GM21381 (cell line): ENCODE measurements at regions not wholly inside any gene's neighbourhood (a gene's known extent, or its start where the extent isn't known, plus 50 kb on each side); places are given as distances from the start of the nearest gene placed in this dataset.
"Not testable (repeated sequence)": the region's sequence is repeated elsewhere in the genome, so short reads cannot be mapped to it uniquely, and the experiment has no call there.

Experiments used
- ATAC-seq: cut with Tn5 transposase; IDR thresholded peaks from one replicate; pipeline ENCODE4 v1.9.1; 2021; ENCODE audit warnings: mild to moderate bottlenecking, moderate library complexity; ENCODE audit not compliant: unreplicated experiment

GRCh38 chr6:67916399-67916798 is 718.7 kb upstream of the ADGRB3 start:
- no peak for ATAC-seq

- ATAC-seq: no peak
Measured at GRCh38 chr6:67914419-67914818, 720.7 kb upstream of the ADGRB3 start.

DNA sequence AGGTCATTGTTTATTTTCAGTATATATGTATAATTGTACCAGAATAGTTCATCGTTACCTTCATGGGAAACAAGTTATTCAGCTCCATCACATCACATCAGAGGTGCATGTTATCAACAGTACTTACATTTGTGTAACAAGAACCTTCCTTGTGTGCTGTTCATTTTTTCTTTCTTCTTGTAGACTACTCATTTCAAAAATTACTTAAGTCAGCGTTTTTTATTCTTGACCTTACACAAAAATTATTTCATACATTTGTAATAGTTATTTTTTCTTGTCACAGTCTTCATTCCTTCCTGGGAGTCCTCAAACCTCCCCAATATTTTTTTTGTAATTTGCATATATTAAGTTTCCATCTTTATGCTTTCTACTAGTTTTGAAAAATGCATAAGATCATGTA is 725.7 kb upstream of the ADGRB3 start:
- ATAC-seq: no peak

DNA sequence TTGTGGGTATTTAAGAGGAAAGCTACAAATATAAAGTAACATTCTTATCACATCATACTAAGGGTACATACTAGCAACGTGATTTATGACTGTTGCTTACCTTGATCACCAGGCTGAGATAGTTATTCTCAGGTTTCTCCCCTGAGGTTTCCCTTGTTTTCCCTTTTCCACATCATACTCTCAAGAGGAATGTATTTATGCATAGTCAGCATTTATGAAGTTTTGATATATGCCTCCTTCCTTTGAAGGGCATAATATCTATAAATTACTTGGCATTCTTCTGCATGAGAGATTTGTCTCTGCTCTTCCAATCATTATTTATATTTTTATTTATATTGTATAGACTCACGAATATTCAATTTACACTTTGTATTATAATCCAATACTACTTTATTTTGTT is 726.7 kb upstream of the ADGRB3 start:
- no peak for ATAC-seq

GRCh38 chr6:67904735-67905134 is 730.3 kb upstream of the ADGRB3 start:
- ATAC-seq: not testable (repeated sequence)

- ATAC-seq: no peak
Measured at GRCh38 chr6:67898875-67899274, 736.2 kb upstream of the ADGRB3 start.

GRCh38 chr6:67897998-67898607 is 737.0 kb upstream of the ADGRB3 start:
- no peak for ATAC-seq

DNA sequence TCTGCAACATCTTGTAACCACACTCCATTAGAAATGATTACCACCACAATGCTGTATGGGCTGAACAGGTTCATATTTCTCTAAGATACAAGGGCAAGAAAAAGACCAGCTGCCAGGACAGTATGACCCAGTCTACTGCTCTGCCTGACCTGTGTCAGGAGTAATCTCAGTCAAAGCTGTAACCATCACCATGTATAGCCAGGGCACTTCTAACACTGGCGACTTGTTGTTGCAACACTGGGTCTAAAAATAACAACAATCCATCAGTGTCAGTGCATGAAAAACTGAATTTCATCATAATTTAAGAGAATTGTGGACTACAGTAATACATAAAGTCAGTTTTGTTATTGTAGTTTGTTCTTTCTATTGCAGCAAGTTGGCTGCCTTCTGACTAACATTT is 738.6 kb upstream of the ADGRB3 start:
- ATAC-seq: no peak

- no peak for ATAC-seq
Measured at GRCh38 chr6:67889682-67889995, 745.4 kb upstream of the ADGRB3 start.

DNA sequence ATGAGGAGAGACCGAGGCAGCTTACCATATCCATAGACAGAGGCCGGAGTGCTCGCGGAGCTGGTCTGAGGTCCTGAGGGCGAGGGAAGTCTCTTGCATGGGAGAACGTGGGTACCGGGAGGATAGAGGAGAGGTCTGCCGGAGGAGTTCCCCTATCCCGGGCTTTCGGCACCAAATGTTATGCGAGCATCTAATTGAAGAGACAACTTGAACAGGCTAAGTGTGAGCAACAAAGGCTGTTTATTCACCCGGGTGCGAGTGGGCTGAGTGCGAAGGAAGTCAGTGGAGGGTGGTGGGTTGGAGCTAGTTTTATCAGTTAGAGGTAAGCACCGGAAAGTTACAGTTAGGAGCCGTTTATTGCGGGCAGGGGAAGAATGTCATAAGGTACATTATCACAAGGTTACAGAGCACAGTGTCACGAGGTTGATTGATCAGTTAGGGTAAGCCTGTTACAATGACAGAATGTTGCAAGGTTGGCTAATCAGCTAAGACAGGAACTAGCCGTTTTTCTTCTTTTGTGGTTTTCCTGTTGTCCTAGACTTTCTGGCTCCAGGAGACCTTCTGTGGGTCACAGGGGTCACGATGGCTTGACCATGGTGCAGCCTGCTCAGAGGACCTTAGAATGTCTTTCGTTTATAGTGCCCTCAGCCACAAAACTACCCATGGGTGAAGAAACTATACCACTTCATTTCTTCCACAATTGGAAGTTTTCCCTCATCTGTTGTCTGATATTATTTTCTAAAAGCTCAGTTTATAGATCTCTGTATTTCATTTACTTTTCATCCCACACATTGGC is 746.0 kb upstream of the ADGRB3 start:
- no peak for ATAC-seq

GRCh38 chr6:67888546-67888885 is 746.6 kb upstream of the ADGRB3 start:
- ATAC-seq: no peak

GRCh38 chr6:67887747-67888545 is 747.1 kb upstream of the ADGRB3 start:
- ATAC-seq: no peak

DNA sequence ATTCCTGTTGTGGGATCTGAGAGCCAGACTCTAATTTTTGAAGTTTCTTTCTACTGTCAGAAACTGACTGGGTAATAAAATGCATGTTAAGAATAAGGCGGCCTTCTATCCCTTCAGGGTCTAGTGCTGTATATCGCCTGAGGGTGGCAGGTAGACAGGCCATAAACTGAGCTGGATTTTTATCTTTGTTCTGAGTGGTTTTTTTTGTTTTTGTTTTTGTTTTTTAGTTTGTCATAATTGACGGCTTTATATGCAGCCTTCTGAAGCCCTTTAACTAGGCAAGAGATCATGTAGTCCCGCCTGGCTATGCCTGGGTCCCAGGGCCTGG is 747.7 kb upstream of the ADGRB3 start:
- ATAC-seq: no peak

GRCh38 chr6:67886840-67887292 is 748.2 kb upstream of the ADGRB3 start:
- no peak for ATAC-seq

DNA sequence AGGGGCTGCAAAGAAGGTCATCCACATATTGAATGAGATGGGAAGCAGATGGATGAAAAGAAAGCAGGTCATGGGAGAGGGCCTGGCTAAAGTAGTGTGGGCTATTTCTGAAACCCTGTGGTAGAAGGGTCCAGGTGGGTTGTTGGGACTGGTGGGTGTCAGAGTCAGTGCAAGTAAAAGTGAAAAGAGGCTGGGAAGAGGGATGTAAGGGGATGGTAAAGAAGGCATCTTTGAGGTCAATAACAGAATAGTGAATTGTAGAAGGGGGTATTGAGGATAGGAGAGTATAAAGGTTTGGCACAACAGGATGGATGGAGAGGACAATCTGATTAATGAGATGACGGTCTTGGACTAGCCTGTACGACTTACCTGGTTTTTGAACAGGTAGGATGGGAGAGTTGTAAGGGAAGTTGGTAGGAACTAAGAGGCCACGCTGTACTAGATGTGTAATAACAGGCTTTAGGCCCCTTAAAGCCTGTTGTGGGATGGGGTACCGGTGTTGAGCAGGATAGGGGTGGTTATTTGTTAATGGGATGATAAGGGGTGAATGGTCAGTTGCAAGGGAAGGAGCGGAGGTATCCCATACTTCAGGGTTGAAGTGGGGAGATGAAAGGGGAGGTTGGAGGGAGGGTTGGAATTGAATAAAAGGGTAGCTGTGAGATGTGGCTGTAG is 748.9 kb upstream of the ADGRB3 start:
- ATAC-seq: no peak

GRCh38 chr6:67885081-67886033 is 749.7 kb upstream of the ADGRB3 start:
- no peak for ATAC-seq

- no peak for ATAC-seq
Measured at GRCh38 chr6:67884442-67884841, 750.6 kb upstream of the ADGRB3 start.

GRCh38 chr6:67883500-67884366 is 751.3 kb upstream of the ADGRB3 start:
- no peak for ATAC-seq

DNA sequence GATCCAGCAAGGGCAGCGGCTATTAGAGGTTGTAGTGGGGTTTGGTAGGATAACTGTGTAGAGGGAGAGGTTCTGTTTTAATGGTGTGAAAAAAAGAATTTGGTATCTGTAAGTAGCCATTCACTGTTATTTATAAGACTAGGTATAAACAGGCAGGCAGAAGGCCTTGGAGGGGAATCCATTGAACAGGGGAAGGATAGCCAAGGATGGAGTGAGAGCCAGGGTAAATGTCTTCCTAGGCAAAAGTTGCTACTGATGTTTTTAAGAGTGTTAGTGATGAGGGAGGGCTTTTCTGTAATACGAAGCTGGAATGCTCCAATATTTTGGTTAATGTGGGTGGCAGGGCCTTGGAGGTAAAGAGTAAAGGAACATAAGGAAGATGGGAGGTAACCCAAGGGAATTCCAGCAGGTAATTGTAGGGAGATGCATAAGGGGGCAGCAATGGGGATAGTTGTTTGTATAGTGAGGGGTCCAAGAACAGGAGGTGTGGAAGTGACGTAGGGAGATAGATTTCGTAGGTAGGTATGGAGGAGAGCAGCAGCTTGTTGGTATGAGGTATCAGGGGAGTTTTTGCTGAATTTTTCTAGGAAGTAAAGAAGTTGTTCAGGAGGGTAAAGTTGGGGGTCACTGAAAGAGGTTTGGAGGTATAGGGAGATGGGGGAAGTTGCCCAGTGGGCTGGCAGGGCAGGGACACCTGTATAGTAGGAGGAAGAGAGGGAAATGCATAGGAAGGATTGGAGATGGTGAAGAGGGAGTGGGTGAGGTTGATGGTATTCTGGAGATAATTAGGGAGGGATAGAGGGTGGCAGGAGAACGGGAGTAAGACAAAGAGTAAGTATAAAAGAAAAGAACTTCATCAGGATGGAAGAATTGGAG is 752.4 kb upstream of the ADGRB3 start:
- ATAC-seq: no peak
